ENCODE measurements at regions not wholly inside any gene's neighbourhood (a gene's known extent, or its start where the extent isn't known, plus 50 kb on each side); places are given as distances from the start of the nearest gene placed in this dataset.
A peak's percentile ranks its signal among the peaks of the same experiment; 100 is the strongest.
"Not testable (repeated sequence)": the region's sequence is repeated elsewhere in the genome, so short reads cannot be mapped to it uniquely, and the experiment has no call there.

DNA sequence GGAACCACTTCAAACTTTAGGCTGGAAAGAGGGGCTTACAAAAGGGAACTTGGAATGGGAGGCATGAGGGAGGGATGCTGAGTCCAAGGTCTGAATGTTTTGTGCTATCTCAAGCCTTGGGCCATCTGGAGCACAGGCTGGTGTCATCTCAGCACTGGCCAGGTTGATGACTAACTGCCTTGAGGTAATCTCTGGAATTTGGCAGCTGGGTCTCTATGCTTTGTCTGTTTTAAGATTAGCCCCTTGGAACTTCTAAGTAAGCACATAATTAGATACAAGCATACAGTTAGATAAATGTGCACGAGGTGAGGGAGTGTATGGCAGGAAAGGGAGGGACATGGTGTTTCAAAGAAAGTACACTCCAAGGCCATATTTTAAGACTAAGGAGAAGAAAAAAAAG, 252.4 kb upstream of the CCDC54 start:
- no peak for DNase-seq

DNA sequence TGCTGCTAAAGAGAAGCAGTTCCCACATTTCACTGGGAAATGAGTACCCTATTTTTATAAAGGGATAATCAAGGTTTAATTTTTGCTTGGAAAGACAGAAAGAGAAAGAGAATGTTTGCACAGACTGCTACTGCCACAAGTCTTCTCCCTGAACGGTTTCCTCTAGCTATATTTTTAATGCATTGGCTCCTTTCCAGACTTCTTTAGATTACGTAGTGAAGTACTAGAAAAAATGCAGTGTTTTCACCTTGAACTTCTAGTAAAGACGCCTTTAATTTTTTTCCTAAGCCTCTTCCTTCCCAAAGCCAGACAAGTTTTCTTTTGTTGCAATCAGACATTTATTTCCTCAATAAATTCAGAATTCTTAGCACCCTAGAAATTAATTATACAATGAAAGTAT, 248.3 kb upstream of the CCDC54 start:
- peak; percentile 5 for DNase-seq

DNA sequence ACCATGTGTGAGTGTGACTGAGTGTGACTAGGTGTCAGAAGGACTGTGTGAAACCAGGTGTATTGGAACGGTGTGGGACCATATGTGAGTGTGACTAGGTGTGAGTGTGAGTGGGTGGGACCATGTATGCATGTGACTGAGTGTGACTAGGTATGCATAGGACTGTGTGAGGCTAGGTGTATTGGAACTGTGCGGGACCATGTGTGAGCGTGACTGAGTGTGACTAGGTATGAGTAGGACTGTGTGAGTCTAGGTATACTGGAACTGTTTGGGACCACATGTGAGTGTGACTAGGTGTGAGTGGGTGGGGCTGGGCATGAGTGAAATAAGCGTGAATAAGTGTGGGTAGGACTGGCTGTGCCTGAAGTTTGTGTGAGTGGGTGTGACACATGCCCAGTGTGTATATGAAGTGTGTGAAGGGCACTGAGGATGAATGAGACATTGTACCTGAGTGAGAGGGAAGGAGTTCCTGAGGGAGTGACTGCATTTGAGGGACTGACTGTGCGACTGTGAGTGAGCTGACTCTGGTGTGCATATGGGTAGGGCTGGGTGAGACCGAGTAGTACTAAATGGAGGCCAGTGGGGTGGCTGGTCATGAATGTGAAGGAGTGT, 247.0 kb upstream of the CCDC54 start:
- DNase-seq = no peak

DNA sequence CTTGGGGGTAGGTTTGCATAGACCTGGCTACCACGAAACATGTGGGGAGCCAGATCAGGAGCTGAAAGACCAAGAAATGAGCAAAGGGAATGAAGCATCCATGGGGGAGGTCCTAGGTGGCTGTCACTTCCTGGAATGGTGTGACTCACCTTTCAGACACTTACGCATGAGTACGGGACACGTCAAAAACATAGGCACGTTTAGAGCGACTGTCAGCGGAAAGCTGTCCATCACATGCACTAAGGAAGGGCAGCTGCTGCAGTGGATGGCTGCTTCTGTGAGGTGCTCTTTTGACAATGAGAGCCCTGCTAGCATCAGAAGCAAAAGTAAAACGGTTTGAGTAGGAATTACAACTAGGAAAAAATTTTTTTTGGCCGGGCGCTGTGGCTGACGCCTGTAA, 244.6 kb upstream of the CCDC54 start:
- DNase-seq = no peak

DNA sequence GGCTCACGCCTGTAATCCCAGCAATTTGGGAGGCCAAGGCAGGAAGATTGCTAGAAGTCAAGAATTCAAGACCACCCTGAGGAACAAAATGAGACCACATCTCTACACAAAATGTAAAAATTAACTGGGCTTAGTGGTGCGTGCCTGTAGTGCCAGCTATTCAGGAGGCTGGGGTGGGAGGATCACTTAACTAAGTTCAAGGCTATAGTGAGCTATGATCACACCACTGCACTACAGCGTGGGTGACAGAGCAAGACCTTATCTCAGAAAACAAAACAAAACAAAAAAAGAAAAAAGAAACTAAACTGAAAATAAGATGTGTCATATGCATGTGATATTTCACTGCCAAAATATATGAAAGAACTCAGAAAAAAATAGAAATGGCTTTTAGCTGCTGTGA, 243.3 kb upstream of the CCDC54 start:
- DNase-seq = no peak

DNA sequence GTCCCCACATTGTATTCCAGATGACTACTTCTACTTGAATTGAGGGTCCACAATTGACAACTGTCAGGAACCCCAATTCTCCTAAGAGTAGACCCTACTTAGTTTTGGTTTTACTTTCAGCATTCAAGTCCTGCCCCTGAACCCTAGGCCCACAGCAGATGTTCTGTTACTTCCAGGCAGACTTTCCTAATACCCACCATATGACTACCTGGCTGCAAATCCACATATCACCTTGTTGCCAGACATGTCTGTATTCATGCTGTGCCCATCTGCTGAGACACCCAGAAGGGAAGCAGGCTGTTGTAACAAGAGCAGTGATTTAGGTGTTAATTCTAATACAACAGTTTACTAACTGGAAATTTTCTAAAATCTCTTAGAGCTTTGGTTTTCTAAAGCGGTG, 235.1 kb upstream of the CCDC54 start:
- DNase-seq = no peak

DNA sequence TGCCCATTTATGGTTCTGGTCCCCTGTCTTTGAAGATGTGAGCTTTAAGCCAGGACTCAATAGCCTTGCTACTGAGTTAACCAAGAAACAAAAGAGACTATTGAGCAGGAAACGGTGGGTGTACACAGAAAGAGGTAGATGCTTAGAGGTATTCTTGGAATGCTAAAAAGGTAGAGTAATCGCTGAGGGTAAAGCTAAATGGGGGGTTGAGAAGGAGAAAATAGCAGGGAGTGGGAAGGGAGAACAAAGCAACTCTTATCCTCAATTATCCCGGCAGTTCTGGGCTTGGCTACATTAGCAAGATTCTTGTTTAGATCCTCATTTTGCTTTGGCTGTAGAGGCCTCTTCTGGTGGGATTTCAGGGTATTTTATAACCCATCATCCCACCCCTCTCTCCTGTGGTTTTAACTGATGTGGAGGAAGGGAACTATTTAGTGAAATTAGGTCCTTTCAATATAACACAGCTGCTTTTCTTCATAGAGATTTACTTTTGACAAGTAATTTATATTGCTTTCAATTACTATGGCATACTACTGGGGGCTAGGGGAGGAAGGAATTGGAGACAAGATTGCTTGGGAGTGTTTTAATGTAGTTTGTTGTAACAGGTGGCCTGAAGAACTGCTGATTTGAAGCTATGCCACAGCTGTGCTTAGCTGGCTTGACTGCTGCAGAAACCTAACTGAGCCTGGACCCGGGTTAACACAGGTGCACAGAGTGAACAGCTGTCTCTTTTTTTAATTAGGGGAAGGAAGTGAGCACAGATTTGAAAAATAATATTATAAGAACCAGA, 234.3 kb upstream of the CCDC54 start:
- no peak for DNase-seq

DNA sequence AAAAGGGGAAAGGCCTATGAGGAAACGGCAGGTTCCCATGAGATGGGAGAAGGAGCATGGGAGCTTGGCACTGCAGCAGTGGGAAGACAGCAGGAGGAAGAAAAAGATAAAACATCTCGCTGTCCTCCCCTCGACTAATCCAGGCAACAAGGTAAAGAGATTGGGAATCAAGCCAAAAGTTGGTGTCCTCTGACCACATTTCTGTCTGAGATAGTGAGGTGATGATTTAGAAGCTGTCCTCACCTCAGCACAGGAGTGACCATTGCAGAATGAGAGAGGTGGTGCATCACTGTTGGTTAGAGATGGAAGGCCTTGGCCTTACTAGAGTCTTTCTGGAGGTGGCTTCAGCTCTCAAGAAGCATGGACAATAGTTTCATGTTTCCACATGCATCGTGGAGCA, 226.6 kb upstream of the CCDC54 start:
- DNase-seq = no peak

DNA sequence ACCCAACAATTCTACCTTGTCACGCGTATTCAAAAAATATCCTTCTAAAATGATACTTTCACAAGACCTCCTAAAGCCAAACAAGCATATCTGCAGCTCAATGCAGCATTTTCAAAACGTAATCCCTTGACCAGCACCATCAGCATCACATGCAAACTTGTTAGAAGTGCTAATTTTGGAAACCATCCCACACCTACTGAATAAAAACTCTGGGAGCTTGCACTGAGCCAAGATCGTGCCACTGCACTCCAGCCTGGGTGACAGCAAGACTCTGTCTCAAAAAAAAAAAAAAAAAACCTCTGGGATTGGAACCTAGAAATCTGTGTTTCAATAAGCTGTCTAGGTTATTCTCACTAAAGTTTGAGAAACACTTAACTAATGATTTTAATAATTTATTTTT, 223.3 kb upstream of the CCDC54 start:
- no peak for DNase-seq

DNA sequence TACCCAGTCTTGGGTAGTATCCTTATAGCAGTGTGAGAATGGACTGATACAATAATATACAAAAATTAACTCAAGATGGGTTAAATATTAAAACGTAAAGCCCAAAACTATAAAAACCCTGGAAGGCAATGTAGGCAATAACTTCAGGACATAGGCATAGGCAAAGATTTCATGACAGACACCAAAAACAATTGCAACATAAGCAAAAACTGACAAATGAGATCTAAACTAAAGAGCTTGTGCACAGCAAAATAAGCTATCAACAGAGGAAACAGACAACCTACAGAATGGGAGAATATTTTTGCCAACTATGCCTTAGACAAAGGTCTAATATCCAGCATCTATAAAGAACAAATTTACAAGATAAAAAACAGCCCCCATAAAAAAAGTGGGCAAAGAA, 204.8 kb upstream of the CCDC54 start:
- DNase-seq = no peak

DNA sequence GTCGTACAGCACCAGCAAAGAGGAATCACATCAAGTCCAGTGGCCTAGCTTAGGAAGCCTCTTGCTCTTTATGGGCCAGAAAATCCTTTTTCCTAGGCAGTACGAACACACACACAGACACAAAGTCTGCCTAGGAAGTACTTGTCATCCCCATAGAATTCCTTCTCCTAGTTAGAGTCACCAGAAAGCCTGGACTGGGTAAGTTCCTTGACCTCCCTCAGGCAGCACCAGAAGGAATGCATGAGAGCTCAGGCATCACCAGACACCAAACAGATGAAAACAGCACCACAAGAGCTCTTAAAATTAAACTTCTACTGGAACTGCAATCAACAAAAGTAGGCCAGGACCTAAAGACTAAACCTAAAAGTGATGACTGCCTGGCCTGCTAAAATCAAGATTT, 192.9 kb upstream of the CCDC54 start:
- no peak for DNase-seq

DNA sequence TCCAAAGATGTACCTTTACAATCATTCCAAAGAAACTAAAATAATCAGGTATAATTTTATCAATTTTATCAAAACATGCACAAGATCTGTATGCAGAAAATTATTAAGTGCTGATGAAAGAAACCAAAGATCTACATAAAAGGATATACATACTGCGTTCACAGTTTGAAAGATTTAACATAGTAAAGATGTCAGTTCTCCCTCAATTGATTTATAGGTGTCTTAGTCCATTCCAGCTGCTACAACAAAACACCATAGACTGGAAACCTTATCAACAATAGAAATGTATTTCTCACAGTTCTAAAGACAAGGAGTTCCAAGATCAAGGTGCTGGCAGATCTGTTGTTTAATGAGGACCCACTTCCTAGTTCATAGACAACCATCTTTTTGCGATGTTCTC, 189.0 kb upstream of the CCDC54 start:
- no peak for DNase-seq

DNA sequence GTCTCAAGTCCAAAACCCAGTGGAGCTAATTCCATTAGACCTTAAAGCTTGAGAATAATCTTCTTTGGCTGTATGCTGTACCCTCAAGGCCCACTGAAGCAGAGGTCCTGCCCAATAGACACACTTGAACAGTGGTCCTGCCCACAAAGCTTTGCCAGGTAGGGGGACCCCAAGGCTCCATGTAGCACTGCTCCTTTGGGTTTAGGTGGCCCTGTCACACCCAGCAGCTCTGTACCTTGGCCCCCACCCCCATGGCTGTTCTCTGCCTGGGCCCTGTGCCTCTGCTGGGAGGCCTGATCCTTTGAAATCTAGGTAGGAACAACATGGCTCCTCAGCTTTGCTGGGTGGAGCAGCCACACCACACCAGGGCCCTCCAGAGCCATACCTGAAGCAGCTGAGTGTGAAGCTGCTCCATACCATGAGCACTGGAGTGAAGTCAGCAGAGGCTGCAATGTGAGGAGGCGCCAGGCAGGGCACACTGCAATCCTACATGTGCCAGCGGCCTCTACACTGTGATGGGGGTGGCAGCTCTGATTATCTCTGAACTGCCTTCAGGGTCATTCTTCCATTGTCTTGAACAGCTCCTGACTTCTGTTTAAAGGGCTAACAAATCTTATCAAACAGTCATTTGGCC, 188.0 kb upstream of the CCDC54 start:
- no peak for DNase-seq

DNA sequence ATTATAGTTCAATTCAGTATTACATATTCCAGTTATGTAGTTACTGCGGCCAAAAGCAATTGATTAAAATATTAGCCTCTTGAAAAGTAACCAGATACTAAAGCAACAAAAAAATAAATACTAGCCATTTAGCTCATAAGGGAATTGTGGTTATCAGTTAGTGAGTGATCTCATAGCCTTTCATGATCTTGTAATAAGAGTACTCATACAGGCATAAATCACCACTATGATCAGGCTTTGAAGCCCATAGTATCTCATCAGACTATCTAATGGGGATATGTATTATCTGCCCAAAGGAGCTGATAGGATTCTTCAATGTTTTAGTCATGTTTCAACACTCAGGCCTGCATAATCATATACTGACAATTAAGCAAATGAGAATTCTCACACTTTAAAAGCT, 184.1 kb upstream of the CCDC54 start:
- no peak for DNase-seq

DNA sequence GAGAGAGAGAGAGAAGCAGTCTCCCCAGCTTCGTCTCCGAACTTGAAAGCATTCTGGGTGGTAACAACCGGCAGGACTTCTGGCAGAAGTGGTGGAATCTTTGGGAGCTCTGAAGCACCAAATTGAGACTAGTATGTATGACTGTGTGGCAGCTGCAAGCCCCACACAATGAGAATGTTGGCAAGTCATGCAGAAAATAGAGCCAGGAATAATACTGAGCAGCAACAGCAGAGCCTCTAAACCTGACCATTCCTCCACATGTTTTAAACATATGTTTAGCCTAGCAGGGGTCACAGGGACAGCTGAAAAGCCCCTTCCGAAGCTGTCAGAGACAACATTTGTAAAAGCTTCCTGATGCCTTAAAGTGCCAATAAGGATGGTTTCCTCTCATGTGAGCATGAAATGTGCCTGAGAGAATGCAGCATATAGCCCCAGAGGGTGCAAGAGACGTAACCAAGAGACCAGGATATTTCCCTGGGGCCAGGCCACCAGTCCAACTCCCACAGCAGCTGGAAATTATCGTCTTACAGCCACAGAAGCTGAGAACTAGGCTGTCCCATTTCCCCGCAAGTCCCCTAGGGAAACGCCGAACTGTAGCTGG, 178.6 kb upstream of the CCDC54 start:
- no peak for DNase-seq

DNA sequence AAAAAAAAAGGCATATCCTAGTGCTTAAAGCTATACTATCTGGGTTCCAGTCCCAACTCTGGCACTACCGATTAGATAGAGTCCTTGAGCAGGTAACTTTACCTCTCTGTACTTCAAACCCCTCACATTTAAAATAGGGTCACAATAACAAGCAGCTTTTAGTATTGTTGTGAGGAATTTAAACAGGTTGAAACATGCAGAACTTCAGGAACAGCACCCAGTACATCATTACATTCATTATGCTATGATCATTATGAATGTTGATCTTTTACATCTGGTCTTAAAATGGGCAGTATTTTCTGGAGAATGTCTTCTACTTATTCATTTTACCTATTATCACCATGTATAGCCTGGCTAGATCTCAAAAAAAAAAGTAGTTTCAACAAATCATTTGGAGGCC, 176.1 kb upstream of the CCDC54 start:
- DNase-seq = no peak

DNA sequence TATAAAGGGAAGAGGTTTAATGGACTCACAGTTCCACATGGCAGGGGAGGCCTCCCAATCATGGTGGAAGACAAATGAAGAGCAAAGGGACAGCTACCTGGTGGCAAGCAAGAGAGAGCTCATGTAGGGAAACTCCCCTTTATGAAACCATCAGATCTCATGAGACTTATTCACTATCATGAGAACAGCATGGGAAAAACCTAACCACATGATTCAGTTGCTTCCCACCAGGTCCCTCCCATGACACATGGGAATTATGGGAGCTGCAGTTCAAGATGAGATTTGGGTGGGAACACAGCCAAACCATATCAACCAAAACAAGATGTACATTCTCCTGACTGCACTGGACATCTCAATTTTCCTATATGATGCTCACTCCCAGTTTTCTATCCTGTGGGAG, 174.4 kb upstream of the CCDC54 start:
- not testable (repeated sequence) for DNase-seq

DNA sequence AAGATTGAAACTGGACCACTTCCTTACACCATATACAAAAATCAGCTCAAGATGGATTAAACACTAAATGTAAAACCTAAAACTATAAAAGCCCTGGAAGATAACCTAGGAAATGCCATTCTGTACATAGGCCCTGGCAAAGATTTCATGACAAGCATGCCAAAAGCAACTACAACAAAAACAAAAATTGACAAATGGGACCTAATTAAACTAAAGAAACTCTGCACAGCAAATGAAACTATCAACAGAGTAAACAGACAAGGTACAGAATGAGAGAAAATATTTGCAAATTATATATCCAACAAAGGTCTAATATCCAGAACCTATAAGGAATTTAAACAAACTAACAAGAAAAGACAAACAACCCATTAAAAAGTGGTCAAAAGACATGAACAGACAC, 173.1 kb upstream of the CCDC54 start:
- no peak for DNase-seq

DNA sequence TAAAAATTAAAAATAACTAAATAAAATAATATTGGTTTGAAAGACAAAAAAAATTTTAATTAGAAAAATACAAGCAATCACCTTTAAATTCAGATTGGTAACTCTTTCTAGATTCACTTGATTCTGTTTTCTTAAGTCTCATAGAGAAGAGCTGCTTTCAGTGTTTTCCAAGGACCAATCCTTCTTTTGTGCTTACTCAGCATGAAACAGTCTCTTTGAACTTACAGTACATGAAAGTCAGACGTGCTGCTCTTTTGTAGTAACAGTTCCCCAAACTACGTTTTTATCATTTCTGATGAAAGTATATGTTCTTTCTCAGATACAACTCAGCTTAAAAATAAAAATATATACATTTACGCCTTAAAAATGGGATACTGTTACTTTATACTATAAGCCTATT, 171.9 kb upstream of the CCDC54 start:
- DNase-seq = no peak

DNA sequence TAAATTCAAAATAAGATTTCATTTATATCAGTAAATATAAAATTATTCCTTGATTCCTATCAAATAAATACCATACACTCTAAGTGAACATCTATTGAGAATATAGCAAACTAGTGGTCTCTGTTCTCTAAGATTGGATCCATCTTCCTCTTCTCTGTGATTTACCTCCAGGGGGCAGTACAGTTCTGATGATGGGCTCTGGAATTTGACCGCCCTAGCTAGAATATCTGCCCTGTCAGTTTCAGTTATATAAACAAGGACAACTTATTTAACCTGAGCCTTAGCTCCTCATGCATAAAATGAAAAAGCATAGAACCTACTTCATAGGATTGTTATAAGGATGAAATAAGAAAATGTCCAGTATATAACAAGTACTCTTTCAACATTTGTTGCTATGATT, 171.1 kb upstream of the CCDC54 start:
- peak; percentile 73 for DNase-seq

DNA sequence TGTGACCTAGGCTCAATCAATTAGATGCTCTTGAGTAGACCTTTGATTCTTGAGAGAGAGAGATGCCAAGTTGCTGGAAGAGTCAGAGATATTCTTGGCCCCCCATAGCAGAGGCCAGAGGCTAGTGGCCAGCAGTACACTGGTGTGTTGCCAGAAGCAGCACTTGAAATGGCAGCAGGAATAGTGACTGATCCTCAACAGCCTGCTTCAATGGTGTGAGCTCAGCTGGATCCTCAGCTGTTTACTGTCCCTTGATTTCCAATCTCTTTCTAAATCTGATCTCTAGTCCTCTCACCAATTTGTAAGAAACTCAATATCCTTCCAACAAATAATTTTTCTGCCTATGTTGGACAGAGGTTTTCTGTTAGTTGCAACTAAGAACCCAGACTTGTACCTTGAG, 170.3 kb upstream of the CCDC54 start:
- no peak for DNase-seq

DNA sequence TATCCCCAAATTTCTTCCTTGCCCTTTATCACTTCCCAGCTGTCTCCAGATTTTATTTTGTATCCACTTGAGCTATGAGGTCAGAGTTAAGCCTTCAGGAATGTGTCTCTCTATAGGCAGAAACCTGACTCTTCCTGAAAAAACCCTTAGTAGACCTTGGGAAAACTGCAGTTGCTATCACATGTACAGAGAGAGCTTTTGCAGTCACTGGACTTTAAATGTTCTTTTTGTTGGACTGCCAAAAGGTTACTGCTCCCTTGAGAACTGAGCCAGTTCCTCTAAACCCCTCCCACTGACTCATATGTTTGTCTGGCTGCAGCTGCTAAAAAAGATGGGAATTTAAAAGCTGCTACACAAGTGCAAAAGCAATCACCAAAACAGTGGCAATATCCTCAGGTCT, 169.1 kb upstream of the CCDC54 start:
- no peak for DNase-seq

DNA sequence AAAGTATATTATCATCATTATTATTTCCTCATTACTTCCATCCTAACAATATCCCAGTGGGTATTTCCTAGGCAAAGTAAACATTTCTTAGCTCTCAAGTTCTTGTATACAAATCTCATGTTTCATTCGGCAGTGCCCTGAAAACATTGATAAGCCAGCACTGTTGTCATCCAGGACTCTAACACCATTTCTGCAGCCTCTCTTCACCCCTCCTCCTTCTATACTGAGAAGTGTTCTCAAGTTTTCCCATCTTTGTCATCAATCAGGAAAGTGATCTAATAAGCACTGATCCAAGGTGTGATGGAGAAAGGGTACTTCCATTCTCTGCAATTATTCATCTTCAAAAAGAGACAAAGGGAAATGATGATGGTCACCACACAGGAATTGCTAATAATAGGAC, 168.4 kb upstream of the CCDC54 start:
- DNase-seq = no peak

DNA sequence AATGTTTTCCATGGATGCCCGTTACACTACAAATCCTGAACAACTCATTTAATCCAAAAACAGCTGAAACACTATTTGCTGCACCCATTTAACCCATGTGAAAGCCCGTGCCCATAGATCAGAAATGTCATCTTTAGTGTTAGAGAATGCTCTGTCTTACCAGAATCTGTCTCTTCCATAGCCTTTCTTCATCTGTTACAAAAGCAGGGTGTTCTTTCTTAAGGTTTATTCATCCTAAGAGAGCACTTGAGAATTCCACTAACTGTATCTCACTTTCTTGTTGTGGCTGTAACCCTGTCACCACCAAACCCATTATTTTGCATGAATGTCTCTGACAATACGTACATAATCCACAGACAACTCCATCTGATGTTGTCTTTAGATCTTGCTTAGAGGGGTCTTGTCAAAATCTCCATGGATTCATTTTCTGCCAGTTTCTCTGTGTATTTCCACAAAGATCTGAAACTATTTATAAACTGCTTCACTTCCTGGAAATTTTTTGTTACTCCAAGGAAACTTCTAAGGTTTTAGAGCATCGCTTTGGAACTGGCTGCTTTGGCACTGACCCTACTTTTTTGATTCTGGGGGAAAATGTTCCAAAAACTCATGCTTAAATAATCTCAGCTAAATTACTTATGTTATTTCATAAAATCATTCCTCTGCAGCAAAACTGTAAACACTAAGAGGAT, 167.8 kb upstream of the CCDC54 start:
- DNase-seq = no peak

Data from hematopoietic multipotent progenitor cell treated with erythropoietin and hydrocortisone succinate and interleukin-3 and kit ligand, for 4 days (in vitro differentiated cells).